ENCODE measurements at regions not wholly inside any gene's neighbourhood (a gene's known extent, or its start where the extent isn't known, plus 50 kb on each side); places are given as distances from the start of the nearest gene placed in this dataset.
"Not testable (repeated sequence)": the region's sequence is repeated elsewhere in the genome, so short reads cannot be mapped to it uniquely, and the experiment has no call there.

DNA sequence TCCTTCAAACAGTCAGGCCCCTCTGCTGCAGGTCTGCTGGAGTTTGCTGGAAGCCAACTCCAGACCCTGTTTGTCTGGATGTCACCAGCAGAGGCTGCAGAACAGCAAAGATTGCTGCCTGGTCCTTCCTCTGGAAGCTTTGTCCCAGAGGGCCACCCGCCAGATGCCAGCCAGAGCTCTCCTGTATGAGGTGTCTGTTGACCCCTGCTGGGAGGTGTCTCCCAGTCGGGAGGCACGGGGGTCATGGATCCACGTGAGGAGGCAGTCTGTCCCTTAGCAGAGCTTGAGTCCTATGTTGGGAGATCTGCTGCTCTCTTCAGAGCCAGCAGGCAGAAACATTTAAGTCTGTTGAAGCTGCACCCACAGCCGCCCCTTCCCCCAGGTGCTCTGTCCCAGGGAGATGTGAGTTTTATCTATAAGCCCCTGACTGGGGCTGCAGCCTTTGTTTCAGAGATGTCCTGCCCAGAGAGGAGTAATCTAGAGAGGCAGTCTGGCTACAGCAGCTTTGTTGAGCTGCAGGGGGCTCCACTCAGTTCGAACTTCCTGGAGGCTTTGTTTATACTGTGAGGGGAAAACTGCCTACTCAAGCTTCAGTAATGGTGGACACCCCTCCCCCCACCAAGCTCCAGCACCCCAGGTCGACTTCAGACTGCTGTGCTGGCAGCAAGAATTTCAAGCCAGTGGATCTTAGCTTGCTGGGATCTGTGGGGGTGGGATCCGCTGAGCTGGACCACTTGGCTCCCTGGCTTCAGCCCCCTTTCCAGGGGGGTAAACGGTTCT is 72.1 kb downstream of the OGFRL1 start:
- not testable (repeated sequence) for DNase-seq (ENCODE audit: low read depth, low spot score); H3K9ac ChIP-seq (ENCODE audit: insufficient read length); H3K27ac ChIP-seq; H3K36me3 ChIP-seq (ENCODE audit: insufficient read depth, low read length); H3K9me3 ChIP-seq (ENCODE audit: low read depth, low read length); H3K4me3 ChIP-seq

GRCh38 chr6:71364889-71365542 is 76.4 kb downstream of the OGFRL1 start:
- DNase-seq (ENCODE audit: low read depth, low spot score) = no peak
- Histone ChIP-seq H3K9me3 (ENCODE audit: low read depth, low read length) (no peaks in the 10 kb centered on the region), H3K36me3 (ENCODE audit: insufficient read depth, low read length) (no peaks in the 10 kb centered on the region), H3K9ac (ENCODE audit: insufficient read length) (no peak overlapping the region), H3K27ac (no peak overlapping the region), H3K4me3 (no peak overlapping the region)
- TF ChIP-seq EZH2 (IDR thresholded peaks at IDR 0.05) (no peak), POLR2AphosphoS5 (IDR thresholded peaks at IDR 0.05; ENCODE audit: borderline replicate concordance, low read depth, low read length) (no peak), FOXP2 (optimal IDR thresholded peaks at IDR 0.05; ENCODE audit: control extremely low read depth, extremely low read length, insufficient read depth) (no peak)

GRCh38 chr6:71367756-71368155 is 79.1 kb downstream of the OGFRL1 start:
- Histone ChIP-seq H3K4me3 (no peak overlapping the region), H3K9me3 (ENCODE audit: low read depth, low read length) (no peaks in the 10 kb centered on the region), H3K9ac (ENCODE audit: insufficient read length) (no peak overlapping the region), H3K27ac (no peak overlapping the region), H3K36me3 (ENCODE audit: insufficient read depth, low read length) (no peaks in the 10 kb centered on the region)
- TF ChIP-seq EZH2 (IDR thresholded peaks at IDR 0.05) (no peak), POLR2AphosphoS5 (IDR thresholded peaks at IDR 0.05; ENCODE audit: borderline replicate concordance, low read depth, low read length) (no peak), FOXP2 (optimal IDR thresholded peaks at IDR 0.05; ENCODE audit: control extremely low read depth, extremely low read length, insufficient read depth) (no peak)
- DNase-seq (ENCODE audit: low read depth, low spot score) = no peak

- H3K4me3 ChIP-seq = no peak overlapping the region
- no peak overlapping the region for H3K27ac ChIP-seq
- H3K9ac ChIP-seq (ENCODE audit: insufficient read length) = no peak overlapping the region
- TF ChIP-seq EZH2 (IDR thresholded peaks at IDR 0.05) (no peak), POLR2AphosphoS5 (IDR thresholded peaks at IDR 0.05; ENCODE audit: borderline replicate concordance, low read depth, low read length) (no peak), FOXP2 (optimal IDR thresholded peaks at IDR 0.05; ENCODE audit: control extremely low read depth, extremely low read length, insufficient read depth) (no peak)
- no peak for DNase-seq (ENCODE audit: low read depth, low spot score)
- no peaks in the 10 kb centered on the region for H3K36me3 ChIP-seq (ENCODE audit: insufficient read depth, low read length)
- H3K9me3 ChIP-seq (ENCODE audit: low read depth, low read length) = no peaks in the 10 kb centered on the region
Observed at GRCh38 chr6:71368284-71368683, 79.7 kb downstream of the OGFRL1 start.

DNA sequence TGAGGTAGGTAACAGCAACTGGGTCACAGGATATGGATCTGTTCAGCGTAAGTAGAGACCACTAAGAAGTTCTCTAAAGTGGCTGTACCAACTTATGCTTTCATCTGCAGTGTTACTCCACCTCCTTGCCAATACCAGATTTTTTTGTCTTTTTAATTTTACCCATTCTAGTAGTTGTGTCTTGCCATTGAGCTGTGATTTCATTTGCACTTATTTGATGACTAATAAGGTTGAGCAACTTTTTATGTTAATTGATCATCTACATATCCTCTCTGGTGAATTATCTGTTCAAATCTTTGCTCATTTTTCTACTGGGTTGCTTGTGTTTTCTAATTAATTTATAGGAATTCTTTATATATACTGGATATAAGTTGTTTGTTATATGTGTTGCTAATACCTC is 82.9 kb downstream of the OGFRL1 start:
- H3K4me3 ChIP-seq = no peak overlapping the region
- H3K9me3 ChIP-seq (ENCODE audit: low read depth, low read length) = no peaks in the 10 kb centered on the region
- H3K9ac ChIP-seq (ENCODE audit: insufficient read length) = no peak overlapping the region
- DNase-seq (ENCODE audit: low read depth, low spot score) = no peak
- no peaks in the 10 kb centered on the region for H3K36me3 ChIP-seq (ENCODE audit: insufficient read depth, low read length)
- TF ChIP-seq EZH2 (IDR thresholded peaks at IDR 0.05) (no peak), FOXP2 (optimal IDR thresholded peaks at IDR 0.05; ENCODE audit: control extremely low read depth, extremely low read length, insufficient read depth) (no peak), POLR2AphosphoS5 (IDR thresholded peaks at IDR 0.05; ENCODE audit: borderline replicate concordance, low read depth, low read length) (no peak)
- no peak overlapping the region for H3K27ac ChIP-seq

DNA sequence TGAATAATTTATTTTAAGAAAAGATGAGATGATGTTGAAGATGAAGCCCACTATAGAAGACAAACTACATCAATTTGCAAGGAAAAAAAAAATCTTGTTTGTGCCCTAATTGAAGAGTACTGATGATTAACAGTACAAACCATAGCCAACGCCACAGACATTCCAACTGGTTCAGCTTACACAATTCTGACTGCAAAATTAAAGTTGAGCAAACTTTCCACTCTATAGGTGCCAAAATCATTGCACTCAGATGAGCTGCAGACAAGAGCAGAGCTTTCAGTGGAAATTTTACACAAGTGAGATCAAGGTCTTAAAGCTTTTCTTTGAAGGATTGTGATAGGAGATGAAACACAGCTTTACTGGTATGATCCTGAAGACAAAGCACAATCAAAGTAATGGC is 85.3 kb downstream of the OGFRL1 start:
- H3K36me3 ChIP-seq (ENCODE audit: insufficient read depth, low read length) = no peaks in the 10 kb centered on the region
- no peak overlapping the region for H3K9ac ChIP-seq (ENCODE audit: insufficient read length)
- TF ChIP-seq EZH2 (IDR thresholded peaks at IDR 0.05) (no peak), FOXP2 (optimal IDR thresholded peaks at IDR 0.05; ENCODE audit: control extremely low read depth, extremely low read length, insufficient read depth) (no peak), POLR2AphosphoS5 (IDR thresholded peaks at IDR 0.05; ENCODE audit: borderline replicate concordance, low read depth, low read length) (no peak)
- no peaks in the 10 kb centered on the region for H3K9me3 ChIP-seq (ENCODE audit: low read depth, low read length)
- no peak overlapping the region for H3K27ac ChIP-seq
- no peak for DNase-seq (ENCODE audit: low read depth, low spot score)
- no peak overlapping the region for H3K4me3 ChIP-seq

- no peaks in the 10 kb centered on the region for H3K36me3 ChIP-seq (ENCODE audit: insufficient read depth, low read length)
- H3K9me3 ChIP-seq (ENCODE audit: low read depth, low read length) = no peaks in the 10 kb centered on the region
- no peak for TF ChIP-seq FOXP2 (optimal IDR thresholded peaks at IDR 0.05; ENCODE audit: control extremely low read depth, extremely low read length, insufficient read depth)
- no peak for TF ChIP-seq POLR2AphosphoS5 (IDR thresholded peaks at IDR 0.05; ENCODE audit: borderline replicate concordance, low read depth, low read length)
- no peak for TF ChIP-seq EZH2 (IDR thresholded peaks at IDR 0.05)
- H3K4me3 ChIP-seq = no peak overlapping the region
- H3K27ac ChIP-seq = no peak overlapping the region
- no peak overlapping the region for H3K9ac ChIP-seq (ENCODE audit: insufficient read length)
- DNase-seq (ENCODE audit: low read depth, low spot score) = no peak
Observed at GRCh38 chr6:71375676-71376075, 87.1 kb downstream of the OGFRL1 start.

DNA sequence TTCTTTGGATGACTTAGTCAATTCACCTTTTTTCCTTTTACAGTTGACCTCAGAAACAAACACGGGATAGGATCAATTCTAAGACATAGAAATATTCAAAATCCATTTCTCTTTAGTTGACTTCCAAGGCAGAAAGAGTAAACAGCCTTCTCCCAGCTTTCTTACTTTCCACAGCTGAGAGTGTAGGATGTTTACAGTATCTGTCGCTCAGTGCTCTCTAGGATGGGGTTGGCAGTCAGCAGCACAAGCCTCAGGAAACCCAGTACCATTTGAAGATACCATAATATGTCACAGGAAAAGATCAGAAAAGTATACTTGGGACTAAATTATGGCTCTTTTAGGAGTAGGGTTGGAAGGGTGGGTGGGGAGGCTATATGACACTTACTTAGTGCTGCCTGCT is 88.2 kb downstream of the OGFRL1 start:
- no peaks in the 10 kb centered on the region for H3K36me3 ChIP-seq (ENCODE audit: insufficient read depth, low read length)
- H3K9me3 ChIP-seq (ENCODE audit: low read depth, low read length) = no peaks in the 10 kb centered on the region
- DNase-seq (ENCODE audit: low read depth, low spot score) = no peak
- H3K9ac ChIP-seq (ENCODE audit: insufficient read length) = no peak overlapping the region
- H3K27ac ChIP-seq = no peak overlapping the region
- TF ChIP-seq POLR2AphosphoS5 (IDR thresholded peaks at IDR 0.05; ENCODE audit: borderline replicate concordance, low read depth, low read length) (no peak), FOXP2 (optimal IDR thresholded peaks at IDR 0.05; ENCODE audit: control extremely low read depth, extremely low read length, insufficient read depth) (no peak), EZH2 (IDR thresholded peaks at IDR 0.05) (no peak)
- no peak overlapping the region for H3K4me3 ChIP-seq
